22Rv1 (cell line): ENCODE measurements at regions not wholly inside any gene's neighbourhood (a gene's known extent, or its start where the extent isn't known, plus 50 kb on each side); places are given as distances from the start of the nearest gene placed in this dataset.

Experiments used
- H3K27ac ChIP-seq: fragments of 450-650 bp; 2 replicates; pipeline ENCODE4 v1.5.1; 2017
- CTCF ChIP-seq: fragments of 450-650 bp; IDR thresholded peaks from 2 replicates; pipeline ENCODE4 v1.5.1; 2017; ENCODE audit warnings: mild to moderate bottlenecking
- ZFX ChIP-seq: fragments of 450-650 bp; IDR thresholded peaks from 2 replicates; pipeline ENCODE4 v1.6.1; 2017; ENCODE audit warnings: antibody characterized with exemption, borderline replicate concordance

GRCh38 chr1:38712046-38712445 lies 147.5 kb downstream of the RRAGC start:
- TF ChIP-seq CTCF = no peak
- no peak for TF ChIP-seq ZFX

GRCh38 chr1:38708701-38709258 lies 150.8 kb downstream of the RRAGC start:
- no peak overlapping the region for H3K27ac ChIP-seq
- TF ChIP-seq CTCF (no peak), ZFX (no peak)

More at GRCh38 chr1:38712046-38712445, 147.5 kb downstream of the RRAGC start:
- no peak overlapping the region for H3K27ac ChIP-seq

- no peak overlapping the region for H3K27ac ChIP-seq
- no peak for TF ChIP-seq ZFX
Measured at GRCh38 chr1:38701088-38701487, 158.5 kb downstream of the RRAGC start.

GRCh38 chr1:38700077-38700470 lies 159.5 kb downstream of the RRAGC start:
- H3K27ac ChIP-seq = no peak overlapping the region
- TF ChIP-seq ZFX (no peak), CTCF (no peak)

DNA sequence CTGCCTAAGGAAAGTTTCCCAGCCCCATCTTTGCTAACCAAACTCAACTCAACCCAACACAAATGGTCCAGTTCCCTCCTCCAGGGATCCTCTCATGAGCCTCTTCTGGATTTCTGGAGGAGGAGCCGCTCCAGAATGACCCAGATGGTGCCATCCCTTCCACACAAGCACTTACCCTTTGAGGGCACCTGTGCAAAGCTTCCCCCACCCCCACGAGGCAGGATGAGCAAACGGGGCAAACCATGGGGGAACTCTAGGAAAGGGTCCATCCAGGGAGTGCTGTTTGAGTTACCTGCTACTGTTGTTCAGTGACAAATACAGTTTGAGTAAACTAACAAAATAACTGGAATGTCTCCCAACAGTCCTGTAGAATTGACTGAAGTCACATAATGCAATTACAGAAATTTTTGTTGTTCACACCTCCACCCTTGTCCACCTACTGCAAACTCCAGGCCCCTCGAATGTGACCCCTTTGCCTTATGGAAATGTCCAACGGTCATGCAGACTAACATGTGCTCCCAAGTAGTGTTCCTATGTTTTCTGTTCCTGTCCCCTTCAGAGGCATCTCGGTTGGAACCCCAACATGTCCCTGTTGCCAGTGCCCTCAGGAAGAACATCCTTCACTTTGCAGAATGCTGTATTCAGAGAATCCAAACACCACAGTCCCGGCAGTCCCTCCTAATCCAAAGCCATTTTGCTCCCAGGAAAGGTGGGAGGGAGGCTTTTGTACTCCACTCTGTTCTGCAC lies 160.1 kb downstream of the RRAGC start:
- TF ChIP-seq ZFX (no peak), CTCF (no peak)
- H3K27ac ChIP-seq = no peak overlapping the region

- TF ChIP-seq ZFX (no peak), CTCF (no peak)
- no peak overlapping the region for H3K27ac ChIP-seq
Measured at GRCh38 chr1:38697387-38697786, 162.2 kb downstream of the RRAGC start.

GRCh38 chr1:38696371-38696770 lies 163.2 kb downstream of the RRAGC start:
- TF ChIP-seq CTCF (no peak), ZFX (no peak)
- no peak overlapping the region for H3K27ac ChIP-seq

DNA sequence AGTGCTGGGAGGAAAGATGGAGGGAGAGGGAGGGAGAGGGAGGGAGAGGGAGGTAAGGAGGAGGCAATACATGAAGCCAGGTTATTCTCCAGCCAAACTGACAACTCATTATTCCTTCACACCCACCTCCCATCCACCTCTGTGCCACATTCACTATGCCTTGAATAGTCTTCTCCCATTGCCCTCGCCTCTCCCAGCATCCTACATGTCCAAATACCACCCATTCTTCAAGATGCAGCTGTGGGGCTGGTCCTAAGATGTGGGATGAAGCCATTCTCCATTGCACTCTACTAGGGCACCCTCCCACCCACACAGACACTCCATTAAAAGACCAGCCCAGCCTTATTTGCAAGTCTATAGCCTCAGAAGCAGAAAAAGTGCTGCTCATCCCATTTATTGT lies 165.8 kb downstream of the RRAGC start:
- H3K27ac ChIP-seq = no peak overlapping the region
- TF ChIP-seq CTCF (no peak), ZFX (no peak)
